Naive thymus-derived CD8-positive, alpha-beta T cell (primary cell): ENCODE measurements at regions not wholly inside any gene's neighbourhood (a gene's known extent, or its start where the extent isn't known, plus 50 kb on each side); places are given as distances from the start of the nearest gene placed in this dataset. TPM values are rescaled to one million over a fixed set of nuclear protein-coding genes. Genes with fewer than 3 reads are reported as not detected.

Experiments used
- microRNA-seq: library from miRNA; unstranded; fragments of <30 nt; microRNA quantifications from one replicate; pipeline ENCODE4 v1.2.0, GENCODE V29; 2022; ENCODE audit warnings: borderline microRNAs expressed

Small RNA genes lying in the stretch of these regions (microRNA-seq; reads per million reads assigned to microRNA genes)
- not detected for gene MIR187
